Activated CD8-positive, alpha-beta memory T cell treated with anti-CD3 and anti-CD28 coated beads for 24 hours (primary cell): ENCODE measurements at regions not wholly inside any gene's neighbourhood (a gene's known extent, or its start where the extent isn't known, plus 50 kb on each side); places are given as distances from the start of the nearest gene placed in this dataset.
"Not testable (repeated sequence)": the region's sequence is repeated elsewhere in the genome, so short reads cannot be mapped to it uniquely, and the experiment has no call there.

Experiments used
- DNase-seq: peaks from one replicate; pipeline ENCODE4 v3.0.0-alpha.2; 2020

DNA sequence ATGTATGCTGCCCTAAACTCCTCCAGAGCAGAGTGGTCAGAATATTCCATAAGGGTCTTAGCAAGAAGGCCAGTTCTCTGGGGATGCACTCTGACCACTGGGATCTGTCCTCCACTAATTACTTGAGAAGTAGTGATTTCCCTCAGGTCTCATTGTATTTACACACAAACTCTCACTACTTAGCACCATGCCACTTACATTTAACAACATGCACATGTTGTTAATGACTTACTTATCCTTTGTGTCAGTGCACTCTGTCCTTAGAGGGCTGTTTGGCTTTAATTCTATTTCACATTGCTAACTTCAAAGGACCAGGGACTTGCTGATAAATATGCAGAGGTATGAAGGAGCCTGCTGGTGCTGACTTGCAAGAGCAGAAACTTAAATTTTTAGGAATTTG is 1415.5 kb upstream of the ACVR2A start:
- DNase-seq: no peak

DNA sequence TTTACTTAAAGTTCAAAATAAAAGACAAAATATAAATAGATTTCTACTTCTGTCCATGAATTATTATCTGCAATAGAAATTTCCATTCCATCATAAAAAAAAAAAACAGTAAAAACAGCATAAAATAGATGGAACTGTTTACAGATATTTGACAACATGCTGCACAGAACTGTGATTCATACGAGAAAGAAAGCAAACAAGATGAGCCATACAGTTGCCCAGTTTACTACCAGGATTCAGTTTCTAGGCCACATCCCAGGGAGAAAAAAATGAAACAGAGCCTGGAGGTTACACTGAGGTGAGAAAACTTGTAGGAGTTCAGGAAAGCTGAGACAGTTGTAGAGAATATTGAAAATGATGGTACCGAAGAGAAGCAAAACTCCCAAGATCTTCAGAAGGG is 1426.9 kb upstream of the ACVR2A start:
- no peak for DNase-seq

DNA sequence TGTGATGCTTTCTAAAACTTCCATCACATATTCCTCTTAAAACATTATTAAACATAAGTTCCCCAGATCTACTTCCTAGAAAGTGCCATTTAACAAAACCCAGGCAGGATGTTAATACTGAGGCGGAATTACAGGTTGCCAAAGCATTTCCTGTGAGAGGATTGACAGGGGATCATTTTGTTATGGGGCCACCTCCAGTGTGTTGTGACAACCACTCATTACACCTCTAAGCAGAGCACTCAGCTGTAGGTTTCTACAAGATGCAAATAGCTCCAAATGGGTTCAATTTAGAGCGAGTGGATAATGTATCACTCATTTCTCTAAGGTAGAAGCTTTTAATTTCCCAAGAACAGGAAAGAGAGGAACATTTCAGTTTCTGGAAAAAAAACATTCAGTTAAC is 1429.5 kb upstream of the ACVR2A start:
- DNase-seq: no peak

DNA sequence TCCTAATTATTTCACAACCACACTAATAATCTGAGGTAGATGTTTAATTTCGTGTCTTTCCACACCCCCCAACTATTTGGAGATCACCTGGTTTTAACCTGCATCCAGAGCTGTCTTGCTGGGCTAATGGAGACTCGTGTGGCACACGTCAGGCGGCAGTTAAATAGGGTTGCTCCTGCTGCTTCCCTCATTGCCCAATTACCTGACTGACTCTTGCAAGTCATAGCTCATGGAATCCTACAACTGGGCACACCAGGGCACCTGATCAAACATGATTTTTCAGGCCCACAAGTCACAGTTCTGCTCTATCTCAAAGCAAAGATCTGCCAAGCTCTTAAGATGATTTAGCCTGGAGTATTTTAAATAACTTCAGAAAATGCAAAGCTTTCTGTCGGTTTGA is 1430.4 kb upstream of the ACVR2A start:
- DNase-seq: no peak

DNA sequence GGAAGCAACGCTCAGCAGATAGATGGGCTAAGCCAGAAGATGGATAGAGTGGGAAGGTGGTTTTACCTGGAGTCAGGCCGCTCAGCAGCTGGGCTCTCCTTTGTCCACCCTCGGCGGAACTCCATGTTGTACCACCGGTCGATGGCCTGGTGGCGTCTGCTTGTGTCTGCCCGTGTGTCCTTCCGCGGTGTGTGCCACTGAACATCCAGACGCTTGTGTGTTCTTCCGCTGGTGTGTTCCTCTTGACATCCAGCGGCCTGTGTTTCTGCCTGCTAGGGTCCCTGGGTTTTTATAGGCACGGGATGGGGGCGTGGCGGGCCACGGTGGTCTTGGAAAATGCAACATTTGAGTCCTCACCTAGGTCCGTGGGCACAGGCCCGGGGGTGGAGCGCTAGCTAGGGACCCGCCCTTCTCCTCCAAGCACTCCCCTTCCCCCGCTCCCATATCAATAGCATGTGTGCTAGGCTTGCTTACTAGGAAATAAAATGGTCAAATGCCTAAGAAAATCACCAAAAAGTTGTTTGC is 1431.7 kb upstream of the ACVR2A start:
- DNase-seq: no peak

DNA sequence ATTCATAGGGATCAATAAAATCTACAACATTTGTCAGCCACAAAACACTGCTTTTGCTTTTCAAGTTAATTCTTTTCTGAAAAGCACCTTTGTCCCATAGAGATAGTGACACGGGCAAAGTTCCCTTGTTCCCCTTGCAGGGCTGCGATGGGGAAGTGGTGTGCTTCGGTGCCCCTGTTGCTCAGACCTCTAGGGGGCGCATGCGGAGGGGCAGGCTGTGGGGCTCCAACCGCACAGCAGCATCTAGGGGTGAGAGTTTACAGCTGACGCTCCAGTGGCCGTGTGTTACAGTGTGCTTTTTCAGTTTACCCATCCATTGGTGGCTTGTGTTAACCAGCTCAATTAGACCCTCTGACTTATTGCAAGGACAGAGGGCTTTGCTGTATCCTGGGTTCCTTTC is 1432.2 kb upstream of the ACVR2A start:
- no peak for DNase-seq

DNA sequence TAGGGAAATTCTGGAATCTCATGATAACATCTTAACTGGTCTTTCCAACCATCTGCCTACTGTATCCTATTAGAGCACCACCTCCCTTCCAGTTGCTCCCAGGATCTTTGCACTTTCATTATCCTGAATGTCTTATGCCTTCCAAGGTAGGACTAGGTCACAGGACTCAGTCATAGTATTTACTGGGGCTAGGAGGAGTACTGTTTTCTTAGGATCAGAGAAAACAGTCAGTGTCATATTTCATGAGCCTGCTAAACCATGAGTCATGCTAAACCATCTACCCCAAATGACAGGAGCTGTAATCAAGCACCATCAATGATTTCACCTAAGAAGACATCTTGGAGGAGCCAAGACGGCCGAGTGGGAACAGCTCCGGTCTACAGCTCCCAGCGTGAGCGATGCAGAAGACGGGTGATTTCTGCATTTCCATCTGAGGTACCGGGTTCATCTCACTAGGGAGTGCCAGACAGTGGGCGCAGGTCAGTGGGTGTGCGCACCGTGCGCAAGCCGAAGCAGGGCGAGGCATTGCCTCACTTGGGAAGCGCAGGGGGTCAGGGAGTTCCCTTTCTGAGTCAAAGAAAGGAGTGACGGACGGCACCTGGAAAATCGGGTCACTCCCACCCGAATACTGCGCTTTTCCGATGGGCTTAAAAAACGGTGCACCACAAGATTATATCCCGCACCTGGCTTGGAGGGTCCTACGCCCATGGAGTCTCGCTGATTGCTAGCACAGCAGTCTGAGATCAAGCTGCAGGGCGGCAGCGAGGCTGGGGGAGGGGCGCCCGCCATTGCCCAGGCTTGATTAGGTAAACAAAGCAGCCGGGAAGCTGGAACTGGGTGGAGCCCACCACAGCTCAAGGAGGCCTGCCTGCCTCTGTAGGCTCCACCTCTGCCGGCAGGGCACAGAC is 1439.2 kb upstream of the ACVR2A start:
- not testable (repeated sequence) for DNase-seq

DNA sequence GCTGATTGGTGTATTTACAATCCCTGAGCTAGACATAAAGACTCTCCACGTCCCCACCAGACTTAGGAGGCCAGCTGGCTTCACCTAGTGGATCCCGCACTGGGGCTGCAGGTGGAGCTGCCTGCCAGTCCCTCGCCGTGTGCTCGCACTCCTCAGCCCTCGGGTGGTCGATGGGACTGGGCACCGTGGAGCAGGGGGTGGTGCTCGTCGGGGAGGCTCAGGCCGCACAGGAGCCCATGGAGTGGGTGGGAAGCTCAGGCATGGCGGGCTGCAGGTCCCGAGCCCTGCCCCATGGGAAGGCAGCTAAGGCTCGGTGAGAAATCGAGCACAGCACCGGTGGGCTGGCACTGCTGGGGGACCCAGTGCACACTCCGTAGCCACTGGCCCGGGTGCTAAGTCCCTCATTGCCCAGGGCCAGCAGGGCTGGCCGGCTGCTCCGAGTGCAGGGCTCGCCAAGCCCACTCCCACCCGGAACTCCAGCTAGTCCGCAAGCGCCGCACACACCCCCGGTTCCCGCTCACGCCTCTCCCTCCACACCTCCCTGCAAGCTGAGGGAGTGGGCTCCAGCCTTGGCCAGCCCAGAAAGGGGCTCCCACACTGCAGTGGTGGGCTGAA is 1441.2 kb upstream of the ACVR2A start:
- DNase-seq: not testable (repeated sequence)

DNA sequence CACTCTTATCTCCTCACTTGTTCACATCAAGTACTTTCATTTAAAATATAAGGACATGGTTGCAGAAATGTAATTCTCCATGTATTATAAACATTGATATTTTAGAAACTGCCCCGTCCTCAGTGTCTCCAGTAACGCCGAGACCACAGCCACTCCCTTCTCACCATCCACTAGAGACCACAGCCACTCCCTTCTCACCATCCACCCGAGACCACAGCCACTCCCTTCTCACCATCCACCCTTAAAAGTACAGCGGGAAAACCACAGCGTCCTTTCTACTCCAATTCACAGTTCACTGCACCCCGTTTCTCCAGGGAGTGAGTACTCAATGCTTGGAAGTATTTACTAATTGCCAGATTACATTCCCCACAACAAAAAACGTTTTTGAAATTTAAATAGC is 1452.2 kb upstream of the ACVR2A start:
- no peak for DNase-seq

DNA sequence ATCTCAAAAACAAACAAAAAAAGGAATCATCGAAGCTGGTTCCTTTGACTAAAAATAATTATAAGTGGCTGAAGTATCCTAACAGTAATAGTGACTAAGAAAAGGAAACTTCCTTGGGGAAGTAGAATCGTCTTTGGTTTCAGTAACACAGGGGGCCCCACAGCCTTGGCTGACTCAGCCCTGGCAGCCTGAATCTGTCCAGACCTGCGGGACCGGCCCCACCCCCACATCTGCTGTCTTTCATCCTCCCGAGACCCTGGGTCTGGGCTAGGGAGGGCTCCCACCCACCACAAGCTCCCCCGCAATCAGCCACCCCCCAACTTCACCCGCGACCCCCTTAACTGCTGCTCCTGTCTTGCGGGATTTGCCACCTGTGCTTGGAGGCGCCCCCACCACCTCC is 1452.6 kb upstream of the ACVR2A start:
- no peak for DNase-seq

DNA sequence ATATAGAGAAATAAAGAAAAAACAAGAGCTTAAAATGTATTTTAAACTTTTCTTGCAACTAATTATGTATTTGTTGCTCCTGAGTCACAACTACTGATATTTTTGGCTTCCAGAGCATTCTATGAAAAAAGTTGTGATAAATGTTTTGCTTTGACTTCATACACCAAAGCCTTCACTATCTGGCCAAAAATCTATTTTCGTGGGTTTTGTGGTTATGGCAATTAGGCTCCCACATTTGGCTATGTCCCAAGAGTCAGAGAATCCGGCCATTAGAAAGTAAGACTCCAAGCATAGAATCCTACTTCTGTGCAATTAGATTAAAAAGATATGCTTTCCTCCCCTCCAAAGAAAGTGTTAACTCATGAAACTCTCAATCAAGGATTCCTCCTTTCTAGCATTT is 1456.1 kb upstream of the ACVR2A start:
- no peak for DNase-seq

DNA sequence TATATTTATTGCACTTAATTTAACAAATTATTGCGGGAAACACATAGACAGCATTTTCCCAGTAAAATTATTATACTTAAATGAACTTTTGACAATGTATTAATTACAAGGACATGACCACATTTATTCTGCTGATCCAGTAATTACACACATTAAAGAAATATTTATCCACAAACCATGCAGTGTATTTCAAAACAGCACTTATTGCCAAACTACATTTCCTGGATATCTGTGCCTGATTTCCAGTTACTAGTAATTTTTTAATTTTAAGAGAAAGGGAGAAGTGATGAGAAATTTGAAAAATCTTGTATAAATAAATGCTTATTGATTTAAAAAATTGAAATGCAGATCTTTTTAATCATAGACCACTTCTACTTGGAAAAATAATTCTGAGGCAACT is 1458.7 kb upstream of the ACVR2A start:
- DNase-seq: no peak

DNA sequence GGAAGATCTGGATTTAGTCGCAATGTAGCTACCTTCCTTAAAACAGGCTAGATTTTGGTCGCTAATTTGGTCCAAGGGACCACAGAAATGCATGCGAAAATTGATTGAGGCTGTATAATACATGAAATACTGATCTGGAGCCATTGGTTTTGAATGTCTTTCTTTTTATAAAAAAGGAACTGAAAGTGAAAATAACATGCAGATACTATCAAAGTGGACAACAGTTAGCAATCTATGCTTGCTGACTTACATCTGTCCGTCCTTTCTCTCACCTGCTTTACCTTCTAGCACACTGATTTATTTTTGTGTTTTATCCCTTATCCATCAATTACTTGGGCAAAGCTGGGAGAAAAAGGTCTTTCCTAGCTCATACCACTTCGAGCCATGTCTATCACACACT is 1459.8 kb upstream of the ACVR2A start:
- no peak for DNase-seq

DNA sequence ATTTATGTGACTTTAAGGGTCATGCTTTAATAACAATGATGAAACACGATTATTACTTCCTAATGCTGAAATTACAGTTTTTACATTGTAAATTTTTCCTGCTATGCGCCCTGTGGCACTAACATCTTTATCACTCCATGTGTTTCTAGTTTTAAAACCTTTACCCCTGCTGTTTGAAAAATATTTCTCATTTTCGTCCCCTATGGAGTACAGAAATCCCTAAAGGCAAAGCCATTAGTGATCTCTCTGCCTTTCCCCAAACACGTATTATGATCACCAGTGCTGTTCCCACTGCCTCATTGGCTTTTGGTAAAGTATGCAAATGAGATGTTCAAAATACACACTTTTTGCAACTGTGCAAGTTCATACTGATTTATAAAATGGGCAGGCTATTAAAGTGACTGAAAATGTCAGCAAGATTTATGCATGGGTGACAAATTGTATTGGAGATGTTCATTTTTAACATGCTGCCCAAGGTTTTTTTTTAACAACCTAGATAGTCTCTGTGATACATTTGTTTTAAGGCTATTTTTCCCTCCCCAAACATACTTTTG is 1468.2 kb upstream of the ACVR2A start:
- no peak for DNase-seq

DNA sequence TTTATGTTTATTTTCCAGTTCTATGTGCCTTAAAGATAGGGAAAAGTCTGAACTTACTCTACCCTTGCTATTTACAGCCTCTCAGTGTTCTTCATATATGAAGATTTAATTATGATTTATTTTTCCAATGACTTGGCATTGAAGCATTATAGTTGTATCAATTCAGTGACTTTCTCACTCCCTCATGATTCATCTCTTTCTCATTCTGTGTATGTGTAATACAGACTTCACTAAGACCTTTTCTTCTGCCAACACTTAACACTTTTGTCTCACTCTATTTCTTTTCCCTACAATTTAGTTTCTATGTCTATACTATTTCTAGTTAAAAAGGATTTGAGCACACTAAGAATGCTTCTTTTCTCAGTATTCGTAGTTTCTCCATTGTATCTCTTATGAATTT is 1470.3 kb upstream of the ACVR2A start:
- DNase-seq: no peak

DNA sequence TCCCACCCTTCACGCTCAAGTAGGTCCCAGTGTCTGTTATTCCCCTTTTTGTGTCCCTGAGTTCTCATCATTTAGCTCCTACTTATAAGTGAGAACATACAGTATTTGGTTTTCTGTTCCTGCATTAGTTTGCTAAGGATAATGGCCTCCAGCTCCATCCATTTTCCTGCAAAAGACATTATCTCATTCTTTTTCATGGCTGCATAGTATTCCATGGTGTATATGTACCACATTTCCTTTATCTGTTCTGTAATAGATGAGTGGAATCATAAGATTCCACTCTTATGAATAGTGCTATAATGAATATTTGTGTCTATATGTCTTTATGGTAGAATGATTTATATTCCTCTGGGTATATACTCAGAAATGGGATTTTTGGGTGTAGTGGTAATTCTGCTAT is 1473.5 kb upstream of the ACVR2A start:
- not testable (repeated sequence) for DNase-seq

DNA sequence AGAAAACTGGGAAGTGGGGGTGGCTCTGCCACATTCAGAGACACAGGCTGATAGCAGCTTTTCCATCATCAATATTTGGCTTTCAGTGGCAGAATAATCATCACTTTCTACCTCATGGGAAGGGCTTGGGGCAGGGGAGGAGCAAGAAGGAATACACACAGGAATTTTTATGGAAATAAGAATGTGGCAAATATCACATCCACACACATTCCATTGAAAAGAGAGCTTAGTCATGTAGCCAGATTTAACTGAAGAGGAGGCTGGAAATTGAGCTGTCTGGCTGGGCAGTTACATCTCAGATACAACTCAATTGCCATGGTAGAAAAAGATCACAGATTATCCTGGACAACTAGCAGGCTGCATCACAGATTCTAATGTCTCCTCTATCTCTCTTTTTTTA is 1474.0 kb upstream of the ACVR2A start:
- DNase-seq: no peak

DNA sequence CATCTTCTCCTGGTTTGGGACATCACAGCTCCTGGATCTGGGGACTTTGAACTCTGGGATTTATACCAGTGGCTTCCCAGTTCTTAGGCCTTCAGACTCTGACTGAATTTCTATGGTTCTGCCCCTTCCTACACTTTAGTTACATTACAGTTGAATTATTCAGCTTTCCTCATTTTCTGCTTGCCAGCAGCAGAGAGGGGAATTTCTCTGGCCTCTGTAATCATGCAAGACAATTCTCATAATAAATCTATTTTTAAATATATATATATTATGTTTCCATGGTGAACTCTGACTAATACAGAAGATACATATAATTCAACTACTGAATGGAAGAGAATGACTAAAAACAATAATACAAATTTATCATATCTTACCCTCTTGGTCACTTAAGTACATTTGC is 1478.6 kb upstream of the ACVR2A start:
- DNase-seq: no peak

DNA sequence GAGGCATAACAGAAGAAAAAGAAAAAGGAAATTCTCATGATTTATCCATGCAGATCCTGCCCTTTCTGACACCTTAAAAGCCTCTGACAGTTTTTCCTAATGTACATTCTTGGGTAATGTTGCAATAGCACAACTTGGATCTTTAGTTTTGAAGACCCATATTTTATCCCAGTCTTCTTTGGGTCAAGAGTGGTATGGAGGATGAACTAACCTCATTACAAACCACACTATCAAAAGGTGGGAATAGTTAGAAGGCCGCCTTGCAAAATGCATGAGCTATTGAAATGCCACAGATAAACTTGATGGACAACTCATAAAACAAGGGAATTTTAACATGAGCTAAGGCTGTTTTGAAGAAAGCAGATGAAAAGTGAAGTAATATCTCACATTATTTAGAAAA is 1479.8 kb upstream of the ACVR2A start:
- no peak for DNase-seq

DNA sequence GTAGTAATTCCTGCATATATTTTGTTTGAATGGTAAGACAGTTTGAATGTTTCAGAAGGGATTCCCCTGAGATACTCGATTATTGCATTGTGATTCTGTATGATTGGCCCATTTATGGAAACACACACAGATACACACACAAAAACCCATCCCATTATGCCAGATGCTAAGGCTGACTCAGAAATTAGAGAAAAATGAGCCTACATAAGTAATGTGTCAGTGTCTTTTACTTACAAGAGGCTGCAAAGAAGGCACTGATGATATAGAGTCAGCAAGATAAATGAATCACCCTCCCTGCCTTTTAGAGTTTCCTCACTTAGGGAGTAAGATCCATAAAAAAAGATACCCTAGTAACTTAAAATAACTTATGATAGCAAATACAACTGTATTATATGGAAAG is 1481.1 kb upstream of the ACVR2A start:
- DNase-seq: no peak

DNA sequence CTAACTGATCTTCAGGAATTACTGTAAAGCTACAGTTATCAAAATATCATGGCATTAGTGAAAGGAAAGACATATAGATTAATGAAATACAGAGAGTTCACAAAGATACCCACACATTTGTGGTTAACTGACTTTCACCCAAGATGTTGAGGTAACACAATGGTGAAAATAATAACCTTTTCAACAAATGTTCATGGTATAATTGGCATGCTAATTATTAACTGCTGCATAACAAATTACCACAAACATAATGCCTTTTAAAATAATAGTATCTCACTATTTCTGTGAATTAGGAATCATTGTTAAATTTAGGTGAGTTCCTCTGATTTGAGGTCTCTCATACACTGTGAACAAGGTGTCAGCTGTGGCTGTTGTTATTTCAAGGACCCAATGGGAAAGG is 1493.1 kb upstream of the ACVR2A start:
- DNase-seq: no peak

DNA sequence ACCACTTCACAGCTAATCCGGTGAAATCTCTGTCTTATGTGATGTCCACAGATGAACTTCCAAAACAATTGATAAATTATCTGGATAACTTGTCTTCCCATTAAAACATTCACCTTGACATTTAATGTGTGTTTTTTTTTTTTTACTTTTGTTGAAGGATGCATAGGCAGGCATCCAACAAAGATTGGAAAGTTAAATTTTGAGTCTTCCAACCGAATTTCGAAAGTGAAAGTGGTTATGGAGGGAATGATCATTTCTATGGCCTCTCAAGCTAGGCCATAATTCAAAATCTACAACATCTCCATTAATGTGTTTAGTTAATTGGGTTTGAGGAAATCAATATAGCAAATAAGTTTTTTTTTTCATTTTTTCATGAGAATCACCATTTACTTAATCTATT is 1495.5 kb upstream of the ACVR2A start:
- DNase-seq: no peak

DNA sequence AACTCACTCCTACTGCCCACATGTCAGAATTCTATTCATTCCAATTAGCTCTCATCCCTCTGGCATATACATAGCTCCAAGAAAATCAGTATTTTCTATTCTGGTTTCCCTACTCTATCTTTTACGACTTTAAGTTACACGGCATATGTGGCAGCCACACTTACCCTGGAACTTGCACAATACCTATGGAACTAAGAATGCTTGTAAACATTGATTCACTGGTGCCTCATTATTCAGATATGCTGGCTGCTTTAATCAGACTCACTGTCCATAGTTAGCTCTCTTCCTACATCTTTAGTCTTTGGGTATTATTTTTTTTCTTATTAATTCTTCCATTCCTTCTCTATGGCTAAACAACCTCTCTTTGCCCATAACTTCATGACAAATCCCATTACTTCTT is 1519.9 kb upstream of the ACVR2A start:
- no peak for DNase-seq

DNA sequence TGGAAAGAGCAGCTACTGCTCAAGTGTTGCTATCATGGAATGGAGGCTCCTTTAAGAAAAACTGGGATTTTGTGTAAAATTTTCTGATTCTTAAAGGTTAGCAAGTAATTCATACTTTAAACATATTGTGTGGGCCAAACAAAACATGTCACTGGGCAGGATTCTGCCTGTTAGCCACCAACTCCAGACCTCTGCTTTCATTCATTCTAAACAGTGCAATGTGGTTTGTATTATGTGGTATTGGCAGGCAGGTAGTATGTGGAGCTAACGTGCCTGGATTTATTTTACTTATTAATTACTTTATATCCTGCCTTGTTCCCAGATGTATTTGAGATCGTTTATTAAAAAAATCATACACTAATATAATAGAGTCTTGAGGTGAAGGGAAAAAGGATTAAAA is 1521.3 kb upstream of the ACVR2A start:
- no peak for DNase-seq
